WTC11 (cell line): ENCODE measurements at regions not wholly inside any gene's neighbourhood (a gene's known extent, or its start where the extent isn't known, plus 50 kb on each side); places are given as distances from the start of the nearest gene placed in this dataset.

Experiments
- ATAC-seq: fragments of 200-7000 bp; cut with Tn5 transposase; 2 replicates; pipeline ENCODE4 v1.10.0; 2021; ENCODE audit warnings: mild to moderate bottlenecking, moderate library complexity
- CTCF ChIA-PET: fragments of 300-600 bp; sonication (Branson Sonifier 250); formaldehyde crosslinking; loops from one replicate; lab custom pipeline; 2021; ENCODE audit warnings: antibody characterized with exemption; lab: Charles Lee
- POLR2A ChIA-PET: fragments of 350-600 bp; sonication (Branson Sonifier 250); formaldehyde crosslinking; loops from one replicate; lab custom pipeline; 2021; ENCODE audit warnings: antibody characterized with exemption; lab: Charles Lee
- DNase-seq: peaks from one replicate; pipeline ENCODE4 v3.0.0; 2021; ENCODE audit warnings: low spot score
- H3K27ac Mint-ChIP-seq: 2 replicates; pipeline ENCODE4 v1.8.0; 2021; ENCODE audit warnings: mixed read lengths
- H3K27me3 Mint-ChIP-seq: 2 replicates; pipeline ENCODE4 v1.8.0; 2021; ENCODE audit warnings: low read depth, mild to moderate bottlenecking, moderate library complexity, mixed read lengths
- H3K36me3 Mint-ChIP-seq: 2 replicates; pipeline ENCODE4 v1.8.0; 2021; ENCODE audit warnings: mixed read lengths
- H3K4me1 Mint-ChIP-seq: 2 replicates; pipeline ENCODE4 v1.8.0; 2022; ENCODE audit warnings: mixed read lengths
- H3K4me3 Mint-ChIP-seq: 2 replicates; pipeline ENCODE4 v1.8.0; 2021; ENCODE audit warnings: mild to moderate bottlenecking, moderate library complexity, mixed read lengths
- H3K9me3 Mint-ChIP-seq: 2 replicates; pipeline ENCODE4 v1.8.0; 2021; ENCODE audit warnings: mixed read lengths
- ATF1 ChIP-seq: sonication (generic); formaldehyde crosslinking; IDR thresholded peaks from 2 replicates; pipeline ENCODE4 v1.8.1; 2023; ENCODE audit warnings: mild to moderate bottlenecking, moderate library complexity, missing genetic modification reagents
- CREB1 ChIP-seq: sonication (generic); formaldehyde crosslinking; IDR thresholded peaks from 2 replicates; pipeline ENCODE4 v1.8.0; 2023; ENCODE audit warnings: mild to moderate bottlenecking, missing genetic modification reagents
- ELF4 ChIP-seq: sonication (generic); formaldehyde crosslinking; IDR thresholded peaks from 2 replicates; pipeline ENCODE4 v1.8.1; 2022; ENCODE audit warnings: low read depth, mild to moderate bottlenecking, moderate library complexity, missing genetic modification reagents
- ESRRA ChIP-seq: sonication (generic); formaldehyde crosslinking; IDR thresholded peaks from 2 replicates; pipeline ENCODE4 v1.8.1; 2022; ENCODE audit warnings: mild to moderate bottlenecking, missing genetic modification reagents, borderline replicate concordance
- GABPB1 ChIP-seq: sonication (generic); formaldehyde crosslinking; IDR thresholded peaks from 2 replicates; pipeline ENCODE4 v1.8.1; 2023; ENCODE audit warnings: mild to moderate bottlenecking, missing genetic modification reagents
- GRHL2 ChIP-seq: fragments of 250-450 bp; sonication (Bioruptor Pico); IDR thresholded peaks from 2 replicates; pipeline ENCODE4 v1.8.0; 2022; ENCODE audit warnings: mild to moderate bottlenecking, moderate library complexity; ENCODE audit not compliant: insufficient replicate concordance, severe bottlenecking
- GTF2I ChIP-seq: fragments of 250-450 bp; sonication (Bioruptor Pico); conservative IDR thresholded peaks from 2 replicates; pipeline ENCODE4 v1.4.0; 2021; ENCODE audit warnings: mild to moderate bottlenecking
- MXD4 ChIP-seq: fragments of 250-450 bp; sonication (Bioruptor Pico); IDR thresholded peaks from 2 replicates; pipeline ENCODE4 v1.8.0; 2021; ENCODE audit warnings: mild to moderate bottlenecking, moderate library complexity, borderline replicate concordance
- SMAD3 ChIP-seq: sonication (generic); formaldehyde crosslinking; IDR thresholded peaks from 2 replicates; pipeline ENCODE4 v1.8.0; 2022; ENCODE audit warnings: missing genetic modification reagents, mild to moderate bottlenecking, borderline replicate concordance
- SOX15 ChIP-seq: fragments of 250-450 bp; sonication (Bioruptor Pico); IDR thresholded peaks from 2 replicates; pipeline ENCODE4 v1.9.0; 2021; ENCODE audit warnings: mild to moderate bottlenecking
- ZBTB21 ChIP-seq: sonication (generic); formaldehyde crosslinking; IDR thresholded peaks from 2 replicates; pipeline ENCODE4 v1.8.1; 2023; ENCODE audit warnings: mild to moderate bottlenecking, missing genetic modification reagents, borderline replicate concordance
- ZNF219 ChIP-seq: sonication (generic); formaldehyde crosslinking; IDR thresholded peaks from 2 replicates; pipeline ENCODE4 v1.8.0; 2023; ENCODE audit warnings: missing genetic modification reagents, mild to moderate bottlenecking, borderline replicate concordance
- ZNF396 ChIP-seq: fragments of 250-450 bp; sonication (Bioruptor Pico); IDR thresholded peaks from 2 replicates; pipeline ENCODE4 v1.8.0; 2021; ENCODE audit warnings: mild to moderate bottlenecking, moderate library complexity, borderline replicate concordance
- ZNF416 ChIP-seq: fragments of 250-450 bp; sonication (Bioruptor Pico); IDR thresholded peaks from 2 replicates; pipeline ENCODE4 v1.9.0; 2021; ENCODE audit warnings: mild to moderate bottlenecking, inconsistent platforms
- TF ChIP-seq, protein P1 (sequence below): fragments of 250-450 bp; sonication (Bioruptor Pico); IDR thresholded peaks from 2 replicates; pipeline ENCODE4 v1.8.0; 2021; ENCODE audit warnings: mild to moderate bottlenecking
- TF ChIP-seq, protein P2 (sequence below): sonication (generic); formaldehyde crosslinking; conservative IDR thresholded peaks from 2 replicates; pipeline ENCODE4 v1.8.1; 2023; ENCODE audit warnings: mild to moderate bottlenecking, low read depth, missing genetic modification reagents, moderate library complexity
- TF ChIP-seq, protein P3 (sequence below): sonication (generic); formaldehyde crosslinking; IDR thresholded peaks from 2 replicates; pipeline ENCODE4 v1.8.0; 2022; ENCODE audit warnings: mild to moderate bottlenecking, missing genetic modification reagents
- TF ChIP-seq, protein P4 (sequence below): sonication (generic); formaldehyde crosslinking; IDR thresholded peaks from 2 replicates; pipeline ENCODE4 v1.8.1; 2022; ENCODE audit warnings: low read depth, mild to moderate bottlenecking, moderate library complexity, missing genetic modification reagents, borderline replicate concordance
- TF ChIP-seq, protein P5 (sequence below): sonication (generic); formaldehyde crosslinking; IDR thresholded peaks from 2 replicates; pipeline ENCODE4 v1.8.0; 2022; ENCODE audit warnings: missing genetic modification reagents
- TF ChIP-seq, protein P6 (sequence below): fragments of 200-600 bp; IDR thresholded peaks from 2 replicates; pipeline ENCODE4 v1.8.0; 2022; ENCODE audit warnings: antibody characterized with exemption
- TF ChIP-seq, protein P7 (sequence below): fragments of 250-450 bp; sonication (Bioruptor Pico); IDR thresholded peaks from 2 replicates; pipeline ENCODE4 v1.9.0; 2021; ENCODE audit warnings: mild to moderate bottlenecking

DNA sequence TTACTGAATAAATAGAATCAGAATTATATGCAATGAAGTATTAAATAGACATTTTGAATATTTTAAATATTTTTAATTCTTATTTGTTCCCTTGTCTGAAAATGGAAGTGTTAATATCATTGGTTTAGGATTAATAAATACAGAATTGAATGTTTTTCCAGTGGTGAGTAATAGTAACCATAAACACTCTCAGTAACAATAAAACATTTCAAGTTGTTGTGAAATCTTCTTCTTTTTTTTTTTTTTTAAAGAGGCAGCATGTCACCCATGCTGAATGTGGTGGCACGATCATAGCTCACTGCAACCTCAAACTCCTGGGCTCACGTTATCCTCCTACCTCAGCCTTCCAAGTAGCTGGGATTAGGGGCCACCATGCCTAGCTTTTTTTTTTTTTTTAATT, 86.2 kb upstream of the ZBTB18 start:
- Mint-ChIP-seq H3K4me1 (peaks cover 33% of the 10 kb centered on the region), H3K9me3 (no peaks in the 10 kb centered on the region), H3K36me3 (no peaks in the 10 kb centered on the region), H3K4me3 (no peak overlapping the region), H3K27ac (no peak overlapping the region), H3K27me3 (no peaks in the 10 kb centered on the region)
- POLR2A ChIA-PET, result no interaction called here
- TF ChIP-seq CREB1 (no peak), MXD4 (CRISPR knock-in tag) (no peak), ELF4 (CRISPR knock-in tag) (no peak), GTF2I (no peak), ZNF219 (CRISPR knock-in tag) (no peak), ZNF396 (CRISPR knock-in tag) (no peak)
- TF ChIP-seq, protein P1, sequence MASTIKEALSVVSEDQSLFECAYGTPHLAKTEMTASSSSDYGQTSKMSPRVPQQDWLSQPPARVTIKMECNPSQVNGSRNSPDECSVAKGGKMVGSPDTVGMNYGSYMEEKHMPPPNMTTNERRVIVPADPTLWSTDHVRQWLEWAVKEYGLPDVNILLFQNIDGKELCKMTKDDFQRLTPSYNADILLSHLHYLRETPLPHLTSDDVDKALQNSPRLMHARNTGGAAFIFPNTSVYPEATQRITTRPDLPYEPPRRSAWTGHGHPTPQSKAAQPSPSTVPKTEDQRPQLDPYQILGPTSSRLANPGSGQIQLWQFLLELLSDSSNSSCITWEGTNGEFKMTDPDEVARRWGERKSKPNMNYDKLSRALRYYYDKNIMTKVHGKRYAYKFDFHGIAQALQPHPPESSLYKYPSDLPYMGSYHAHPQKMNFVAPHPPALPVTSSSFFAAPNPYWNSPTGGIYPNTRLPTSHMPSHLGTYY (CRISPR knock-in tag), result no peak
- TF ChIP-seq, protein P2, sequence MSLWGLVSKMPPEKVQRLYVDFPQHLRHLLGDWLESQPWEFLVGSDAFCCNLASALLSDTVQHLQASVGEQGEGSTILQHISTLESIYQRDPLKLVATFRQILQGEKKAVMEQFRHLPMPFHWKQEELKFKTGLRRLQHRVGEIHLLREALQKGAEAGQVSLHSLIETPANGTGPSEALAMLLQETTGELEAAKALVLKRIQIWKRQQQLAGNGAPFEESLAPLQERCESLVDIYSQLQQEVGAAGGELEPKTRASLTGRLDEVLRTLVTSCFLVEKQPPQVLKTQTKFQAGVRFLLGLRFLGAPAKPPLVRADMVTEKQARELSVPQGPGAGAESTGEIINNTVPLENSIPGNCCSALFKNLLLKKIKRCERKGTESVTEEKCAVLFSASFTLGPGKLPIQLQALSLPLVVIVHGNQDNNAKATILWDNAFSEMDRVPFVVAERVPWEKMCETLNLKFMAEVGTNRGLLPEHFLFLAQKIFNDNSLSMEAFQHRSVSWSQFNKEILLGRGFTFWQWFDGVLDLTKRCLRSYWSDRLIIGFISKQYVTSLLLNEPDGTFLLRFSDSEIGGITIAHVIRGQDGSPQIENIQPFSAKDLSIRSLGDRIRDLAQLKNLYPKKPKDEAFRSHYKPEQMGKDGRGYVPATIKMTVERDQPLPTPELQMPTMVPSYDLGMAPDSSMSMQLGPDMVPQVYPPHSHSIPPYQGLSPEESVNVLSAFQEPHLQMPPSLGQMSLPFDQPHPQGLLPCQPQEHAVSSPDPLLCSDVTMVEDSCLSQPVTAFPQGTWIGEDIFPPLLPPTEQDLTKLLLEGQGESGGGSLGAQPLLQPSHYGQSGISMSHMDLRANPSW, result no peak
- TF ChIP-seq, protein P3, sequence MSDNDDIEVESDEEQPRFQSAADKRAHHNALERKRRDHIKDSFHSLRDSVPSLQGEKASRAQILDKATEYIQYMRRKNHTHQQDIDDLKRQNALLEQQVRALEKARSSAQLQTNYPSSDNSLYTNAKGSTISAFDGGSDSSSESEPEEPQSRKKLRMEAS (CRISPR knock-in tag), result no peak
- CTCF ChIA-PET, result interaction anchor here (0.5 to 0.7 kb wide), 2 partner anchors 45 to 317 kb away, joined by 3 read pairs; no protein-coding TSS in a partner anchor
- no peak for DNase-seq
- no peak for ATAC-seq

DNA sequence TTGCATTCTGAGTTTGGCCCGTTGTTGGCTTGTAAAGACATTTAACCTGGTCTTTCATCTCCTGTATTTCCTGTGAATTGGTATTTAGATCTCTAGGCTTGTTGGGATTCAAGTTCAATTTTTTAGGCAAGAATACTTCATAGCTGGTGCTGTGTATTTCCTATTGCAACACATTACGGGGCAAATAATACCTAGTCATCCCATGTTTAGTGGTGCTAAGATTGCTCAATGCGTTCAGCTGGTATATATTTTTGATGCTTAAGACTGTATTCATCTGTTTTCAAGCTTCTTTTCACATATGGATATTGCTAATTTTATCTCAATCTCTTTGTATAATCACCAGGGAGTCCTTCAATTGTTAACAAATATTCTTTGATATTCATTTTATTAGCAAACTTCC, 87.5 kb upstream of the ZBTB18 start:
- ChIA-PET CTCF (no interaction called here), POLR2A (no interaction called here)
- Mint-ChIP-seq H3K9me3 (no peaks in the 10 kb centered on the region), H3K27me3 (no peaks in the 10 kb centered on the region), H3K4me1 (peaks cover 35% of the 10 kb centered on the region), H3K4me3 (no peak overlapping the region), H3K27ac (no peak overlapping the region), H3K36me3 (no peaks in the 10 kb centered on the region)
- no peak for ATAC-seq
- DNase-seq, result no peak
- TF ChIP-seq ZNF416 (CRISPR knock-in tag) (no peak), SOX15 (CRISPR knock-in tag) (no peak), SMAD3 (no peak), ZBTB21 (CRISPR knock-in tag) (no peak), GABPB1 (CRISPR knock-in tag) (no peak), ATF1 (no peak), GTF2I (no peak), GRHL2 (CRISPR knock-in tag) (no peak), ESRRA (CRISPR knock-in tag) (no peak)
- TF ChIP-seq, protein P4, sequence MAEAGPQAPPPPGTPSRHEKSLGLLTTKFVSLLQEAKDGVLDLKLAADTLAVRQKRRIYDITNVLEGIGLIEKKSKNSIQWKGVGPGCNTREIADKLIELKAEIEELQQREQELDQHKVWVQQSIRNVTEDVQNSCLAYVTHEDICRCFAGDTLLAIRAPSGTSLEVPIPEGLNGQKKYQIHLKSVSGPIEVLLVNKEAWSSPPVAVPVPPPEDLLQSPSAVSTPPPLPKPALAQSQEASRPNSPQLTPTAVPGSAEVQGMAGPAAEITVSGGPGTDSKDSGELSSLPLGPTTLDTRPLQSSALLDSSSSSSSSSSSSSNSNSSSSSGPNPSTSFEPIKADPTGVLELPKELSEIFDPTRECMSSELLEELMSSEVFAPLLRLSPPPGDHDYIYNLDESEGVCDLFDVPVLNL (CRISPR knock-in tag), result no peak
- TF ChIP-seq, protein P5, sequence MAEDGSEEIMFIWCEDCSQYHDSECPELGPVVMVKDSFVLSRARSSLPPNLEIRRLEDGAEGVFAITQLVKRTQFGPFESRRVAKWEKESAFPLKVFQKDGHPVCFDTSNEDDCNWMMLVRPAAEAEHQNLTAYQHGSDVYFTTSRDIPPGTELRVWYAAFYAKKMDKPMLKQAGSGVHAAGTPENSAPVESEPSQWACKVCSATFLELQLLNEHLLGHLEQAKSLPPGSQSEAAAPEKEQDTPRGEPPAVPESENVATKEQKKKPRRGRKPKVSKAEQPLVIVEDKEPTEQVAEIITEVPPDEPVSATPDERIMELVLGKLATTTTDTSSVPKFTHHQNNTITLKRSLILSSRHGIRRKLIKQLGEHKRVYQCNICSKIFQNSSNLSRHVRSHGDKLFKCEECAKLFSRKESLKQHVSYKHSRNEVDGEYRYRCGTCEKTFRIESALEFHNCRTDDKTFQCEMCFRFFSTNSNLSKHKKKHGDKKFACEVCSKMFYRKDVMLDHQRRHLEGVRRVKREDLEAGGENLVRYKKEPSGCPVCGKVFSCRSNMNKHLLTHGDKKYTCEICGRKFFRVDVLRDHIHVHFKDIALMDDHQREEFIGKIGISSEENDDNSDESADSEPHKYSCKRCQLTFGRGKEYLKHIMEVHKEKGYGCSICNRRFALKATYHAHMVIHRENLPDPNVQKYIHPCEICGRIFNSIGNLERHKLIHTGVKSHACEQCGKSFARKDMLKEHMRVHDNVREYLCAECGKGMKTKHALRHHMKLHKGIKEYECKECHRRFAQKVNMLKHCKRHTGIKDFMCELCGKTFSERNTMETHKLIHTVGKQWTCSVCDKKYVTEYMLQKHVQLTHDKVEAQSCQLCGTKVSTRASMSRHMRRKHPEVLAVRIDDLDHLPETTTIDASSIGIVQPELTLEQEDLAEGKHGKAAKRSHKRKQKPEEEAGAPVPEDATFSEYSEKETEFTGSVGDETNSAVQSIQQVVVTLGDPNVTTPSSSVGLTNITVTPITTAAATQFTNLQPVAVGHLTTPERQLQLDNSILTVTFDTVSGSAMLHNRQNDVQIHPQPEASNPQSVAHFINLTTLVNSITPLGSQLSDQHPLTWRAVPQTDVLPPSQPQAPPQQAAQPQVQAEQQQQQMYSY, result no peak
- TF ChIP-seq, protein P6, sequence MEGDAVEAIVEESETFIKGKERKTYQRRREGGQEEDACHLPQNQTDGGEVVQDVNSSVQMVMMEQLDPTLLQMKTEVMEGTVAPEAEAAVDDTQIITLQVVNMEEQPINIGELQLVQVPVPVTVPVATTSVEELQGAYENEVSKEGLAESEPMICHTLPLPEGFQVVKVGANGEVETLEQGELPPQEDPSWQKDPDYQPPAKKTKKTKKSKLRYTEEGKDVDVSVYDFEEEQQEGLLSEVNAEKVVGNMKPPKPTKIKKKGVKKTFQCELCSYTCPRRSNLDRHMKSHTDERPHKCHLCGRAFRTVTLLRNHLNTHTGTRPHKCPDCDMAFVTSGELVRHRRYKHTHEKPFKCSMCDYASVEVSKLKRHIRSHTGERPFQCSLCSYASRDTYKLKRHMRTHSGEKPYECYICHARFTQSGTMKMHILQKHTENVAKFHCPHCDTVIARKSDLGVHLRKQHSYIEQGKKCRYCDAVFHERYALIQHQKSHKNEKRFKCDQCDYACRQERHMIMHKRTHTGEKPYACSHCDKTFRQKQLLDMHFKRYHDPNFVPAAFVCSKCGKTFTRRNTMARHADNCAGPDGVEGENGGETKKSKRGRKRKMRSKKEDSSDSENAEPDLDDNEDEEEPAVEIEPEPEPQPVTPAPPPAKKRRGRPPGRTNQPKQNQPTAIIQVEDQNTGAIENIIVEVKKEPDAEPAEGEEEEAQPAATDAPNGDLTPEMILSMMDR, result no peak
- TF ChIP-seq, protein P7, sequence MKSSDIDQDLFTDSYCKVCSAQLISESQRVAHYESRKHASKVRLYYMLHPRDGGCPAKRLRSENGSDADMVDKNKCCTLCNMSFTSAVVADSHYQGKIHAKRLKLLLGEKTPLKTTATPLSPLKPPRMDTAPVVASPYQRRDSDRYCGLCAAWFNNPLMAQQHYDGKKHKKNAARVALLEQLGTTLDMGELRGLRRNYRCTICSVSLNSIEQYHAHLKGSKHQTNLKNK (CRISPR knock-in tag), result no peak
- TF ChIP-seq, protein P2, result no peak
